ENCODE measurements at regions not wholly inside any gene's neighbourhood (a gene's known extent, or its start where the extent isn't known, plus 50 kb on each side); places are given as distances from the start of the nearest gene placed in this dataset.

DNA sequence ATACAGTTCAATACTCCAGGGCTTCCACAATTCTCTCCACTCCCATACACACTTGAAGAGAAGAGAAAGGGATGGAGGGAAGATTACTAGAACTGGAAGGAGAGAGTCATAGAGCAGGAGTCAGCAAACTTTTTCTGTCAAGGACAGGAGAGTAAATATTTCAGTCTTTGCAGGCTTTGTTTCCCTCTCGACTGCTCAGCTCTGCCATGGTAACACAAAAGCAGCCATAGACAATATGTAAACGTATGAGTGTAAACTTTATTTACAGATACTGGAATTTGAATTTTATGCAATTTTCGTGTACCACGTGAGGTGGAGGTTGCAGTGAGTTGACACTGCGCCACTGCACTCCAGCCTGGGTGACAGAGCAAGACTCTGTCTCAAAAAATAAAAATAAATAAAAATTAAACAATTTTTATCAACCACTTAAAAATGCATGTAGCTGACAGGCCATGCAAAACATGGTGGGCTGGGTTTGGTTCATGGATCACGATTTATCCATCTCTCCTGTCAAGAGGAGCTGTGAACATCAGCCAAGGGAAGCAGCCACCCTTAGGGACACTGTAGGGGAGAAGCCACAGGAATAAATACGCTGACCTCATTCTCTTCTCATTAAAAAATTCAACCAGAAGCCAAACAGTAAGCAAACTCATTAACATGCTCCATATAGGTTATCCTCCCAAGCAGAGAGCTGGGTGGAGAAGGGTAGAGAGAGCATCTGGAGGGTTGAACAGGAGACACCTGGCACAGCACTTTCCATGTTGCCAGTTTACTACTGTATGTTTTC is 266.4 kb upstream of the FN1 start:
- Histone ChIP-seq H3K4me1 (no peaks in the 10 kb centered on the region), H3K9me3 (no peaks in the 10 kb centered on the region), H3K36me3 (no peaks in the 10 kb centered on the region), H3K27me3 (no peaks in the 10 kb centered on the region), H3K27ac (no peak overlapping the region), H3K4me3 (replicated peaks in 1 of 3) (no peak overlapping the region)
- 77 to 78% methylated on average over 7 of the region's 7 CpGs for WGBS, 2 donors
- TF ChIP-seq, protein P1, sequence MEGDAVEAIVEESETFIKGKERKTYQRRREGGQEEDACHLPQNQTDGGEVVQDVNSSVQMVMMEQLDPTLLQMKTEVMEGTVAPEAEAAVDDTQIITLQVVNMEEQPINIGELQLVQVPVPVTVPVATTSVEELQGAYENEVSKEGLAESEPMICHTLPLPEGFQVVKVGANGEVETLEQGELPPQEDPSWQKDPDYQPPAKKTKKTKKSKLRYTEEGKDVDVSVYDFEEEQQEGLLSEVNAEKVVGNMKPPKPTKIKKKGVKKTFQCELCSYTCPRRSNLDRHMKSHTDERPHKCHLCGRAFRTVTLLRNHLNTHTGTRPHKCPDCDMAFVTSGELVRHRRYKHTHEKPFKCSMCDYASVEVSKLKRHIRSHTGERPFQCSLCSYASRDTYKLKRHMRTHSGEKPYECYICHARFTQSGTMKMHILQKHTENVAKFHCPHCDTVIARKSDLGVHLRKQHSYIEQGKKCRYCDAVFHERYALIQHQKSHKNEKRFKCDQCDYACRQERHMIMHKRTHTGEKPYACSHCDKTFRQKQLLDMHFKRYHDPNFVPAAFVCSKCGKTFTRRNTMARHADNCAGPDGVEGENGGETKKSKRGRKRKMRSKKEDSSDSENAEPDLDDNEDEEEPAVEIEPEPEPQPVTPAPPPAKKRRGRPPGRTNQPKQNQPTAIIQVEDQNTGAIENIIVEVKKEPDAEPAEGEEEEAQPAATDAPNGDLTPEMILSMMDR (IDR thresholded peaks at IDR 0.05) = no peak
- no peak for TF ChIP-seq POLR2A (IDR thresholded peaks at IDR 0.05)
- DNase-seq = no peak
- intact Hi-C loops (cut with DNase I) = no loop called here

GRCh38 chr2:215699700-215700538 is 264.1 kb upstream of the FN1 start:
- no peak overlapping the region for H3K27ac ChIP-seq

GRCh38 chr2:215699018-215699417 is 263.1 kb upstream of the FN1 start:
- Histone ChIP-seq H3K27me3 (no peaks in the 10 kb centered on the region), H3K27ac (peak overlapping the region in 1 of 3 donors; percentile 7), H3K9me3 (no peaks in the 10 kb centered on the region), H3K36me3 (no peaks in the 10 kb centered on the region), H3K4me3 (replicated peaks in 1 of 3) (no peak overlapping the region), H3K4me1 (peaks cover under 1 to 3% of the 10 kb centered on the region in 2 donors)
- no peak for DNase-seq
- WGBS, 2 donors = 81 to 85% methylated on average over 2 of the region's 2 CpGs
- intact Hi-C loops (cut with DNase I) = no loop called here
- TF ChIP-seq POLR2A (IDR thresholded peaks at IDR 0.05) = no peak
- TF ChIP-seq, protein P1 (IDR thresholded peaks at IDR 0.05) = no peak

More at GRCh38 chr2:215699700-215700538, 264.1 kb upstream of the FN1 start:
- no peaks in the 10 kb centered on the region for H3K9me3 ChIP-seq
- DNase-seq = no peak
- H3K36me3 ChIP-seq = no peaks in the 10 kb centered on the region
- intact Hi-C loops (cut with DNase I) = no loop called here
- H3K4me3 ChIP-seq (replicated peaks in 1 of 3) = no peak overlapping the region
- TF ChIP-seq, protein P1 (IDR thresholded peaks at IDR 0.05) = no peak
- TF ChIP-seq POLR2A (IDR thresholded peaks at IDR 0.05) = no peak
- no peaks in the 10 kb centered on the region for H3K4me1 ChIP-seq
- no peaks in the 10 kb centered on the region for H3K27me3 ChIP-seq
- 90 to 94% methylated on average over 2 of the region's 2 CpGs for WGBS, 2 donors

GRCh38 chr2:215698566-215698965 is 262.7 kb upstream of the FN1 start:
- Histone ChIP-seq H3K27me3 (no peaks in the 10 kb centered on the region), H3K4me3 (replicated peaks in 1 of 3) (no peak overlapping the region), H3K9me3 (no peaks in the 10 kb centered on the region), H3K36me3 (no peaks in the 10 kb centered on the region), H3K27ac (peak overlapping the region in 1 of 3 donors; percentile 7), H3K4me1 (peaks cover 4 to 8% of the 10 kb centered on the region in 2 donors)
- peak; percentile 60 to 67 for DNase-seq
- TF ChIP-seq, protein P1 (IDR thresholded peaks at IDR 0.05) = no peak
- TF ChIP-seq POLR2A (IDR thresholded peaks at IDR 0.05) = no peak
- WGBS, 2 donors = 27 to 31% methylated on average over 2 of the region's 2 CpGs
- intact Hi-C loops (cut with DNase I) = no loop called here

DNA sequence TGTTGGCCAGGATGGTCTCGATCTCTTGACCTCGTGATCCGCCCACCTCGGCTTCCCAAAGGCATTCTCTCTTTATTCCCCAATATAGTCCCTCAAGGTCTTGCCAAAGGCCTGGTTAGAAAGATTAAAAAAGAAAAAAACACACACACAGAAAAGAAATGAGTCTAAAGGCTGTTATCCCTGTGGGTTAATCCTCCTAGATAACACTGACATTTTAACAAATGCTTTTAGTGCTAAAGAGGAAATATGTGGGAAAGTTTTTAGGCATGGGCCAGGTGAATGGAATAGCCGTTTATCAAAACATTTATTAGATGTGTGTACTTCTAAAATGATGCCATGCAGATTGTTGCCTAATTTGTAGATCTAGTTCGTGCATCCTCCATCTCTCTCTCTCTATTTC is 261.6 kb upstream of the FN1 start:
- H3K27me3 ChIP-seq = no peaks in the 10 kb centered on the region
- WGBS, 2 donors = 51 to 62% methylated on average over 6 of the region's 6 CpGs
- H3K27ac ChIP-seq = no peak overlapping the region
- intact Hi-C loops (cut with DNase I) = no loop called here
- TF ChIP-seq, protein P1 (IDR thresholded peaks at IDR 0.05) = no peak
- TF ChIP-seq POLR2A (IDR thresholded peaks at IDR 0.05) = no peak
- H3K9me3 ChIP-seq = no peaks in the 10 kb centered on the region
- no peak overlapping the region for H3K4me3 ChIP-seq (replicated peaks in 1 of 3)
- H3K36me3 ChIP-seq = no peaks in the 10 kb centered on the region
- no peak for DNase-seq
- H3K4me1 ChIP-seq = peaks cover 8 to 17% of the 10 kb centered on the region in 2 donors
